DND-41 (cell line): ENCODE measurements at regions not wholly inside any gene's neighbourhood (a gene's known extent, or its start where the extent isn't known, plus 50 kb on each side); places are given as distances from the start of the nearest gene placed in this dataset.

Source experiments
- ATAC-seq: fragments of 200-7000 bp; cut with Tn5 transposase; 3 replicates; pipeline ENCODE4 v1.9.1; 2021; ENCODE audit warnings: low read depth; ENCODE audit not compliant: insufficient read depth
- DNase-seq: peaks from one replicate; pipeline ENCODE4 v3.0.0-alpha.2; 2020
- H2AFZ ChIP-seq: 2 replicates; pipeline ENCODE4 v1.6.0; 2012; ENCODE audit warnings: low read depth, low read length
- H3K27ac ChIP-seq: 2 replicates; pipeline ENCODE4 v1.5.1; 2012; ENCODE audit warnings: low read length, inconsistent platforms
- H3K27me3 ChIP-seq: fragments of 200-600 bp; sonication (generic); 2 replicates; pipeline ENCODE4 v1.6.0; 2012; ENCODE audit warnings: low read length, mild to moderate bottlenecking, inconsistent platforms; ENCODE audit not compliant: insufficient read depth, poor library complexity
- H3K36me3 ChIP-seq: 2 replicates; pipeline ENCODE4 v1.5.1; 2012; ENCODE audit warnings: low read length, inconsistent platforms; ENCODE audit not compliant: insufficient read depth
- H3K4me1 ChIP-seq: 2 replicates; pipeline ENCODE4 v1.5.1; 2012; ENCODE audit warnings: mild to moderate bottlenecking, low read length; ENCODE audit not compliant: insufficient read depth
- H3K4me2 ChIP-seq: 2 replicates; pipeline ENCODE4 v1.6.0; 2012; ENCODE audit warnings: mild to moderate bottlenecking, moderate library complexity, low read length, inconsistent platforms; ENCODE audit not compliant: insufficient read depth
- H3K4me3 ChIP-seq, 2 experiments: fragments of 200-600 bp in 1 of 2; shearing (Covaris generic) in 1 of 2; 2 replicates each; pipeline ENCODE4 v1.5.1; 2012 to 2016; ENCODE audit warnings: inconsistent platforms in 2 of 2, low read length in 2 of 2, mild to moderate bottlenecking in 2 of 2, low read depth in 1 of 2, moderate library complexity in 1 of 2
- H3K79me2 ChIP-seq: 2 replicates; pipeline ENCODE4 v1.6.0; 2012; ENCODE audit warnings: low read length, inconsistent platforms; ENCODE audit not compliant: insufficient read depth
- H3K9ac ChIP-seq: 2 replicates; pipeline ENCODE4 v1.6.0; 2012; ENCODE audit warnings: low read depth, mild to moderate bottlenecking, inconsistent platforms, low read length, moderate library complexity
- H3K9me3 ChIP-seq: 2 replicates; pipeline ENCODE4 v1.5.1; 2012; ENCODE audit warnings: low read length, moderate library complexity, mild to moderate bottlenecking, inconsistent platforms; ENCODE audit not compliant: insufficient read depth, severe bottlenecking
- H4K20me1 ChIP-seq: 2 replicates; pipeline ENCODE4 v1.6.0; 2012; ENCODE audit warnings: low read length; ENCODE audit not compliant: insufficient read depth
- CTCF ChIP-seq: IDR thresholded peaks from 2 replicates; pipeline ENCODE4 v1.5.1; 2012; ENCODE audit warnings: borderline replicate concordance, low read length, moderate library complexity, mild to moderate bottlenecking; ENCODE audit not compliant: poor library complexity, severe bottlenecking; ENCODE audit errors: extremely low read depth
- EZH2 ChIP-seq: IDR thresholded peaks from 3 replicates; pipeline ENCODE4 v1.6.1; 2012; ENCODE audit warnings: borderline replicate concordance, low read depth, mild to moderate bottlenecking, moderate library complexity, low read length, inconsistent platforms; ENCODE audit not compliant: severe bottlenecking

GRCh38 chr11:97351939-97352338 lies 962.1 kb downstream of the JRKL start:
- ATAC-seq (no peak), DNase-seq (no peak)
- Histone ChIP-seq H3K27me3 (no peaks in the 10 kb centered on the region), H3K4me2 (no peak overlapping the region), H3K79me2 (no peaks in the 10 kb centered on the region), H3K4me1 (no peaks in the 10 kb centered on the region), H3K27ac (no peak overlapping the region), H3K9ac (no peak overlapping the region), H2AFZ (no peak overlapping the region), H3K36me3 (no peaks in the 10 kb centered on the region), H4K20me1 (no peaks in the 10 kb centered on the region), H3K4me3 (no peak overlapping the region), H3K9me3 (no peaks in the 10 kb centered on the region)
- no peak for TF ChIP-seq EZH2
- TF ChIP-seq CTCF = no peak

GRCh38 chr11:97354026-97354425 lies 964.2 kb downstream of the JRKL start:
- Histone ChIP-seq H3K4me2 (no peak overlapping the region), H3K27me3 (no peaks in the 10 kb centered on the region), H4K20me1 (no peaks in the 10 kb centered on the region), H3K36me3 (no peaks in the 10 kb centered on the region), H3K9me3 (no peaks in the 10 kb centered on the region), H3K4me3 (no peak overlapping the region), H3K27ac (no peak overlapping the region), H3K4me1 (no peaks in the 10 kb centered on the region), H3K79me2 (no peaks in the 10 kb centered on the region), H2AFZ (no peak overlapping the region), H3K9ac (no peak overlapping the region)
- no peak for DNase-seq
- TF ChIP-seq CTCF (no peak), EZH2 (no peak)
- no peak for ATAC-seq

GRCh38 chr11:97354576-97354975 lies 964.8 kb downstream of the JRKL start:
- no peaks in the 10 kb centered on the region for H4K20me1 ChIP-seq
- TF ChIP-seq CTCF (no peak), EZH2 (no peak)
- H3K9me3 ChIP-seq = no peaks in the 10 kb centered on the region
- no peak overlapping the region for H3K4me3 ChIP-seq
- no peaks in the 10 kb centered on the region for H3K79me2 ChIP-seq
- no peaks in the 10 kb centered on the region for H3K36me3 ChIP-seq
- no peak overlapping the region for H3K27ac ChIP-seq
- DNase-seq (no peak), ATAC-seq (no peak)
- no peaks in the 10 kb centered on the region for H3K4me1 ChIP-seq
- no peak overlapping the region for H2AFZ ChIP-seq
- H3K27me3 ChIP-seq = no peaks in the 10 kb centered on the region
- H3K4me2 ChIP-seq = no peak overlapping the region
- no peak overlapping the region for H3K9ac ChIP-seq

GRCh38 chr11:97355230-97355629 lies 965.4 kb downstream of the JRKL start:
- ATAC-seq (no peak), DNase-seq (no peak)
- Histone ChIP-seq H4K20me1 (no peaks in the 10 kb centered on the region), H2AFZ (no peak overlapping the region), H3K9ac (no peak overlapping the region), H3K4me3 (no peak overlapping the region), H3K4me2 (no peak overlapping the region), H3K79me2 (no peaks in the 10 kb centered on the region), H3K4me1 (no peaks in the 10 kb centered on the region), H3K27ac (no peak overlapping the region), H3K27me3 (no peaks in the 10 kb centered on the region), H3K9me3 (no peaks in the 10 kb centered on the region), H3K36me3 (no peaks in the 10 kb centered on the region)
- no peak for TF ChIP-seq CTCF
- no peak for TF ChIP-seq EZH2
